K562 (cell line): ENCODE measurements at regions not wholly inside any gene's neighbourhood (a gene's known extent, or its start where the extent isn't known, plus 50 kb on each side); places are given as distances from the start of the nearest gene placed in this dataset.

ENCODE experiments used
- ATAC-seq: fragments of 200-7000 bp; cut with Tn5 transposase; 3 replicates; pipeline ENCODE4 v1.9.1; 2020; ENCODE audit warnings: moderate library complexity
- BruUV-seq: library from RNA; stranded (reverse); fragments of 400-500 nt; replicated peaks from 2 replicates; lab custom pipeline; 2021; lab: Mats Ljungman, UMichigan
- CTCF ChIA-PET: fragments of 300-600 bp; formaldehyde crosslinking; extraction: SDS; loops from one replicate; lab custom pipeline; 2021; ENCODE audit warnings: low intra/inter-chr PET ratio; lab: Yijun Ruan, JAX
- POLR2A ChIA-PET: fragments of 300-600, 350-650 bp; sonication (Branson Sonifier 250); formaldehyde crosslinking; extraction: SDS; loops from one replicate; lab custom pipeline; 2021; ENCODE audit warnings: antibody characterized with exemption, inconsistent platforms; lab: Yijun Ruan, JAX
- DNase-seq, 4 experiments: peaks; one replicate each; pipeline versions ENCODE4 v3.0.0 to v3.0.0-alpha.2; 2011 to 2018; ENCODE audit warnings: low spot score in 3 of 4, mixed read lengths in 3 of 4; ENCODE audit errors: extremely low read depth in 1 of 4
- FAIRE-seq: peaks from 2 replicates; lab custom pipeline; 2011; peaks lifted over from hg19 to GRCh38; lab: Jason Lieb, UNC
- H2AFZ ChIP-seq: 2 replicates; pipeline ENCODE4 v1.6.0; 2011; ENCODE audit warnings: low read depth, low read length, control low read depth, inconsistent platforms
- H3K27ac ChIP-seq: fragments of 200-600 bp; 3 replicates; pipeline ENCODE4 v1.8.0; 2011; ENCODE audit warnings: low read depth, mild to moderate bottlenecking, control low read depth, inconsistent platforms, low read length, moderate library complexity, mixed read lengths; ENCODE audit errors: extremely low read depth
- H3K27me3 ChIP-seq, 2 experiments: fragments of 300-600 bp in 1 of 2; 2 replicates in 1 of 2; 3 replicates in 1 of 2; pipeline versions ENCODE4 v1.6.0 to v1.8.0; 2011; ENCODE audit warnings: inconsistent platforms in 2 of 2, low read length in 2 of 2, mild to moderate bottlenecking in 1 of 2, mixed read lengths in 1 of 2, moderate library complexity in 1 of 2; ENCODE audit not compliant: control insufficient read depth in 2 of 2, insufficient read depth in 2 of 2
- H3K36me3 ChIP-seq: fragments of 300-600 bp; 3 replicates; pipeline ENCODE4 v1.8.0; 2011; ENCODE audit warnings: mild to moderate bottlenecking, low read length, inconsistent platforms; ENCODE audit not compliant: control insufficient read depth, insufficient read depth
- H3K4me1 ChIP-seq, 2 experiments: fragments of 200-600 bp in 1 of 2; replicated peaks in 1 of 2; 2 replicates in 1 of 2; 3 replicates in 1 of 2; pipeline versions ENCODE4 v1.5.1 to v1.8.0; 2011; ENCODE audit warnings: inconsistent platforms in 2 of 2, low read length in 2 of 2, mild to moderate bottlenecking in 1 of 2, mixed read lengths in 1 of 2, moderate library complexity in 1 of 2; ENCODE audit not compliant: control insufficient read depth in 2 of 2, insufficient read depth in 2 of 2
- H3K4me2 ChIP-seq: 2 replicates; pipeline ENCODE4 v1.6.1; 2011; ENCODE audit warnings: low read length, control low read depth, inconsistent platforms, mixed read lengths; ENCODE audit not compliant: insufficient read depth
- H3K4me3 ChIP-seq: fragments of 200-600 bp; sonication (generic), shearing (Covaris generic); 2 replicates; pipeline ENCODE4 v1.5.1; 2016; ENCODE audit warnings: control low read depth, inconsistent platforms
- H3K79me2 ChIP-seq: fragments of 200-600 bp; 3 replicates; pipeline ENCODE4 v1.8.0; 2011; ENCODE audit warnings: low read length, inconsistent platforms; ENCODE audit not compliant: control insufficient read depth, insufficient read depth
- H3K9ac ChIP-seq, 2 experiments: 2 replicates each; pipeline versions ENCODE4 v1.6.0 to v1.6.1; 2011; ENCODE audit warnings: low read depth in 2 of 2, low read length in 2 of 2, control low read depth in 1 of 2, inconsistent platforms in 1 of 2, mild to moderate bottlenecking in 1 of 2, mixed read lengths in 1 of 2; ENCODE audit not compliant: insufficient read depth in 1 of 2
- H3K9me1 ChIP-seq: one replicate; pipeline ENCODE4 v1.6.0; 2011; ENCODE audit warnings: inconsistent platforms, mild to moderate bottlenecking, low read length, moderate library complexity; ENCODE audit not compliant: control insufficient read depth, insufficient read depth
- H3K9me3 ChIP-seq: replicated peaks from 2 replicates; pipeline ENCODE4 v1.5.1; 2011; ENCODE audit warnings: low read depth, low read length, inconsistent platforms; ENCODE audit not compliant: control insufficient read depth, insufficient read depth
- H4K20me1 ChIP-seq: replicated peaks from 2 replicates; pipeline ENCODE4 v1.6.1; 2011; ENCODE audit warnings: low read length, inconsistent platforms, mixed read lengths; ENCODE audit not compliant: control insufficient read depth, insufficient read depth
- EHMT2 ChIP-seq: fragments of 450-650 bp; IDR thresholded peaks from 2 replicates; pipeline ENCODE4 v1.6.1; 2018; ENCODE audit warnings: antibody characterized with exemption
- KDM1A ChIP-seq, 2 experiments: fragments of 450-650 bp; IDR thresholded peaks; 2 replicates each; pipeline ENCODE4 v1.6.1; 2016; ENCODE audit warnings: mild to moderate bottlenecking in 2 of 2
- MECOM ChIP-seq: fragments of 250-450 bp; sonication (Bioruptor Pico); IDR thresholded peaks from 2 replicates; pipeline ENCODE4 v1.8.0; 2022; ENCODE audit warnings: inconsistent platforms
- TARDBP ChIP-seq: fragments of 450-650 bp; IDR thresholded peaks from 2 replicates; pipeline ENCODE4 v1.6.1; 2016
- ZBTB8A ChIP-seq: fragments of 450-650 bp; IDR thresholded peaks from 2 replicates; pipeline ENCODE4 v1.6.1; 2018; ENCODE audit warnings: mild to moderate bottlenecking, moderate library complexity; ENCODE audit not compliant: partially characterized antibody
- ZNF444 ChIP-seq: fragments of 250-450 bp; sonication (Bioruptor Pico); IDR thresholded peaks from 2 replicates; pipeline ENCODE4 v1.4.0; 2020; ENCODE audit warnings: mild to moderate bottlenecking, moderate library complexity
- ZNF586 ChIP-seq: fragments of 450-650 bp; formaldehyde crosslinking; conservative IDR thresholded peaks from 2 replicates; pipeline ENCODE4 v1.4.0; 2020; ENCODE audit warnings: mild to moderate bottlenecking, moderate library complexity
- WGBS: fragments of 100-300 bp; shearing (Covaris generic); methylation state at CpG from one replicate; pipeline ENCODE4 v1.1.6; 2016; ENCODE audit warnings: low coverage, mixed read lengths; ENCODE audit not compliant: insufficient coverage; ENCODE audit errors: missing lambda C conversion rate; 5-methylcytosine and 5-hydroxymethylcytosine counted together
- in situ Hi-C: fragments of 300-500 bp; cut with MboI; formaldehyde crosslinking; loops from 4 replicates; pipeline ENCODE4 v1.15.0; 2018; ENCODE audit warnings: inconsistent platforms, mixed read lengths
- intact Hi-C: fragments of 100-400 bp; cut with micrococcal nuclease; formaldehyde crosslinking; loops from 2 replicates; pipeline ENCODE4 v1.14.2; 2022
- TF ChIP-seq, protein P1 (sequence below): fragments of 450-650 bp; formaldehyde crosslinking; IDR thresholded peaks from 2 replicates; pipeline ENCODE4 v1.4.0; 2020; ENCODE audit warnings: mild to moderate bottlenecking
- TF ChIP-seq, protein P2 (sequence below), 2 experiments: fragments of 250-450 bp in 1 of 2; fragments of 450-650 bp in 1 of 2; sonication (Bioruptor Pico) in 1 of 2; IDR thresholded peaks; 2 replicates each; pipeline versions ENCODE4 v1.6.1 to v1.8.0; 2016 to 2021; ENCODE audit warnings: mild to moderate bottlenecking in 2 of 2, moderate library complexity in 2 of 2, missing compliant biosample characterization in 1 of 2, missing genetic modification characterization in 1 of 2
- TF ChIP-seq, protein P3 (sequence below): sonication (generic); formaldehyde crosslinking; IDR thresholded peaks from 2 replicates; pipeline ENCODE4 v1.8.0; 2022; ENCODE audit warnings: mild to moderate bottlenecking, missing genetic modification reagents
- TF ChIP-seq, protein P4 (sequence below): fragments of 250-450 bp; sonication (Bioruptor Pico); IDR thresholded peaks from 2 replicates; pipeline ENCODE4 v1.5.0; 2021; ENCODE audit warnings: mild to moderate bottlenecking, borderline replicate concordance

DNA sequence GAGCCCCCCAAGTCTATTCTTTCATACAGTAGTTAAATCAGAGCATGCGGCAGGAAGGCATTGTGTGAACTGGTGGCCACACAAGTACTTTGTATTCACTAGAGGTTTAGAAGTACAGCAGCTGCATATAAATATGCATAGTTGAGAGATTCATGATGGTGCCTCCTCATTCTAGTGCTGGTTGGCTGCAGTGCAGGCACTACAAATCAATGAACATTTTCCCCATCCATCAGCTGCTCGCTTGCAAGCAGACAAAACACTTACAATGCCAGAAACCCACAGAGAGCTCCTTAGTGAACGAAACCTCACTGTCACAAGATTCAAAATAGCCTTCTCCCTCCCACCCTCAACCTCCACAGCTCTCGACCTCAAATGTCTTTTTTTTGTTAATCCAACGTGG is 726.2 kb downstream of the USP25 start (continued):
- TF ChIP-seq, protein P1, sequence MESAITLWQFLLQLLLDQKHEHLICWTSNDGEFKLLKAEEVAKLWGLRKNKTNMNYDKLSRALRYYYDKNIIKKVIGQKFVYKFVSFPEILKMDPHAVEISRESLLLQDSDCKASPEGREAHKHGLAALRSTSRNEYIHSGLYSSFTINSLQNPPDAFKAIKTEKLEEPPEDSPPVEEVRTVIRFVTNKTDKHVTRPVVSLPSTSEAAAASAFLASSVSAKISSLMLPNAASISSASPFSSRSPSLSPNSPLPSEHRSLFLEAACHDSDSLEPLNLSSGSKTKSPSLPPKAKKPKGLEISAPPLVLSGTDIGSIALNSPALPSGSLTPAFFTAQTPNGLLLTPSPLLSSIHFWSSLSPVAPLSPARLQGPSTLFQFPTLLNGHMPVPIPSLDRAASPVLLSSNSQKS (CRISPR knock-in tag) = no peak
- TF ChIP-seq, protein P2, sequence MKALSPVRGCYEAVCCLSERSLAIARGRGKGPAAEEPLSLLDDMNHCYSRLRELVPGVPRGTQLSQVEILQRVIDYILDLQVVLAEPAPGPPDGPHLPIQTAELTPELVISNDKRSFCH (CRISPR knock-in tag; IDR thresholded peaks at IDR 0.05) = no peak
- TF ChIP-seq, protein P2 (tag; IDR thresholded peaks at IDR 0.05) = no peak
- TF ChIP-seq MECOM = no peak

DNA sequence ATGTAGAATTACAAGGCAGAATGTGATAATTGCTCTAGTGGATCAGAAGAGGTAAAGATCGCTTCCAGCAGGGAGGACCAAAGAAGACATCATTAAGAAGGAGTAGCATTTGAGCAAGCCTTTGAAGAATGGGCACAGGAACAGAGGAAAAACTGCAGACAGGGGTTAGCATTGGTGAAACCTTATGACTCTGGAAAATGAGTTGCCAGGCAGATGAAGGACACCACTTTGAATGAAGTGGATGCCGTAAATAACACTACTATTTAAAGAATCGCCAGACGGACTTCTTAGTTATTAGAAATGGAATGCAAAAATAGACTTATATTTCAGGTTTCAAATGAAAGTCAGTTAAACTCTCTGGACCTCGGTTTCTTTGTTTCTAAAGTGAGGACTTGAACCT is 727.7 kb downstream of the USP25 start:
- Histone ChIP-seq H3K9me3 (no peaks in the 10 kb centered on the region), H3K4me3 (no peak overlapping the region), H3K27me3 (no peaks in the 10 kb centered on the region), H3K9ac (no peak overlapping the region), H4K20me1 (no peaks in the 10 kb centered on the region), H3K36me3 (no peaks in the 10 kb centered on the region), H3K79me2 (no peaks in the 10 kb centered on the region), H3K4me1 (no peaks in the 10 kb centered on the region), H3K9me1 (no peaks in the 10 kb centered on the region), H3K27ac (no peak overlapping the region), H2AFZ (no peak overlapping the region), H3K4me2 (no peak overlapping the region)
- in situ Hi-C loops = no loop called here
- DNase-seq (no peak), FAIRE-seq (no peak), ATAC-seq (no peak)
- 0% methylated on average over 5 of the region's 5 CpGs for WGBS
- intact Hi-C loops = no loop called here
- ChIA-PET POLR2A (no interaction called here), CTCF (no interaction called here)
- BruUV-seq = no TSS peak
- TF ChIP-seq KDM1A (IDR thresholded peaks at IDR 0.05) (no peak), ZNF444 (no peak), ZBTB8A (no peak), TARDBP (no peak), ZNF586 (CRISPR knock-in tag) (no peak), EHMT2 (no peak)
- TF ChIP-seq, protein P3, sequence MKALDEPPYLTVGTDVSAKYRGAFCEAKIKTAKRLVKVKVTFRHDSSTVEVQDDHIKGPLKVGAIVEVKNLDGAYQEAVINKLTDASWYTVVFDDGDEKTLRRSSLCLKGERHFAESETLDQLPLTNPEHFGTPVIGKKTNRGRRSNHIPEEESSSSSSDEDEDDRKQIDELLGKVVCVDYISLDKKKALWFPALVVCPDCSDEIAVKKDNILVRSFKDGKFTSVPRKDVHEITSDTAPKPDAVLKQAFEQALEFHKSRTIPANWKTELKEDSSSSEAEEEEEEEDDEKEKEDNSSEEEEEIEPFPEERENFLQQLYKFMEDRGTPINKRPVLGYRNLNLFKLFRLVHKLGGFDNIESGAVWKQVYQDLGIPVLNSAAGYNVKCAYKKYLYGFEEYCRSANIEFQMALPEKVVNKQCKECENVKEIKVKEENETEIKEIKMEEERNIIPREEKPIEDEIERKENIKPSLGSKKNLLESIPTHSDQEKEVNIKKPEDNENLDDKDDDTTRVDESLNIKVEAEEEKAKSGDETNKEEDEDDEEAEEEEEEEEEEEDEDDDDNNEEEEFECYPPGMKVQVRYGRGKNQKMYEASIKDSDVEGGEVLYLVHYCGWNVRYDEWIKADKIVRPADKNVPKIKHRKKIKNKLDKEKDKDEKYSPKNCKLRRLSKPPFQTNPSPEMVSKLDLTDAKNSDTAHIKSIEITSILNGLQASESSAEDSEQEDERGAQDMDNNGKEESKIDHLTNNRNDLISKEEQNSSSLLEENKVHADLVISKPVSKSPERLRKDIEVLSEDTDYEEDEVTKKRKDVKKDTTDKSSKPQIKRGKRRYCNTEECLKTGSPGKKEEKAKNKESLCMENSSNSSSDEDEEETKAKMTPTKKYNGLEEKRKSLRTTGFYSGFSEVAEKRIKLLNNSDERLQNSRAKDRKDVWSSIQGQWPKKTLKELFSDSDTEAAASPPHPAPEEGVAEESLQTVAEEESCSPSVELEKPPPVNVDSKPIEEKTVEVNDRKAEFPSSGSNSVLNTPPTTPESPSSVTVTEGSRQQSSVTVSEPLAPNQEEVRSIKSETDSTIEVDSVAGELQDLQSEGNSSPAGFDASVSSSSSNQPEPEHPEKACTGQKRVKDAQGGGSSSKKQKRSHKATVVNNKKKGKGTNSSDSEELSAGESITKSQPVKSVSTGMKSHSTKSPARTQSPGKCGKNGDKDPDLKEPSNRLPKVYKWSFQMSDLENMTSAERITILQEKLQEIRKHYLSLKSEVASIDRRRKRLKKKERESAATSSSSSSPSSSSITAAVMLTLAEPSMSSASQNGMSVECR (CRISPR knock-in tag) = no peak
- TF ChIP-seq, protein P4, sequence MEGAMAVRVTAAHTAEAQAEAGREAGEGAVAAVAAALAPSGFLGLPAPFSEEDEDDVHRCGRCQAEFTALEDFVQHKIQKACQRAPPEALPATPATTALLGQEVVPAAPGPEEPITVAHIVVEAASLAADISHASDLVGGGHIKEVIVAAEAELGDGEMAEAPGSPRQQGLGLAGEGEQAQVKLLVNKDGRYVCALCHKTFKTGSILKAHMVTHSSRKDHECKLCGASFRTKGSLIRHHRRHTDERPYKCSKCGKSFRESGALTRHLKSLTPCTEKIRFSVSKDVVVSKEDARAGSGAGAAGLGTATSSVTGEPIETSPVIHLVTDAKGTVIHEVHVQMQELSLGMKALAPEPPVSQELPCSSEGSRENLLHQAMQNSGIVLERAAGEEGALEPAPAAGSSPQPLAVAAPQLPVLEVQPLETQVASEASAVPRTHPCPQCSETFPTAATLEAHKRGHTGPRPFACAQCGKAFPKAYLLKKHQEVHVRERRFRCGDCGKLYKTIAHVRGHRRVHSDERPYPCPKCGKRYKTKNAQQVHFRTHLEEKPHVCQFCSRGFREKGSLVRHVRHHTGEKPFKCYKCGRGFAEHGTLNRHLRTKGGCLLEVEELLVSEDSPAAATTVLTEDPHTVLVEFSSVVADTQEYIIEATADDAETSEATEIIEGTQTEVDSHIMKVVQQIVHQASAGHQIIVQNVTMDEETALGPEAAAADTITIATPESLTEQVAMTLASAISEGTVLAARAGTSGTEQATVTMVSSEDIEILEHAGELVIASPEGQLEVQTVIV (CRISPR knock-in tag) = no peak
